GM18511 (cell line): ENCODE measurements at regions not wholly inside any gene's neighbourhood (a gene's known extent, or its start where the extent isn't known, plus 50 kb on each side); places are given as distances from the start of the nearest gene placed in this dataset.
"Not testable (repeated sequence)": the region's sequence is repeated elsewhere in the genome, so short reads cannot be mapped to it uniquely, and the experiment has no call there.

Source experiments
- ATAC-seq: cut with Tn5 transposase; IDR thresholded peaks from one replicate; pipeline ENCODE4 v1.9.1; 2021; ENCODE audit warnings: mild to moderate bottlenecking, moderate library complexity; ENCODE audit not compliant: unreplicated experiment

GRCh38 chr10:3580565-3580964 lies 204.4 kb downstream of the KLF6 start:
- ATAC-seq: no peak

GRCh38 chr10:3579845-3580244 lies 205.2 kb downstream of the KLF6 start:
- no peak for ATAC-seq

GRCh38 chr10:3578682-3579081 lies 206.3 kb downstream of the KLF6 start:
- no peak for ATAC-seq

GRCh38 chr10:3578159-3578558 lies 206.8 kb downstream of the KLF6 start:
- no peak for ATAC-seq

GRCh38 chr10:3574451-3574850 lies 210.6 kb downstream of the KLF6 start:
- ATAC-seq: no peak

- ATAC-seq: no peak
Observed at GRCh38 chr10:3573498-3573897, 211.5 kb downstream of the KLF6 start.

- no peak for ATAC-seq
Observed at GRCh38 chr10:3571310-3571825, 213.6 kb downstream of the KLF6 start.

GRCh38 chr10:3570855-3571266 lies 214.1 kb downstream of the KLF6 start:
- no peak for ATAC-seq

- no peak for ATAC-seq
Observed at GRCh38 chr10:3570131-3570729, 214.8 kb downstream of the KLF6 start.

GRCh38 chr10:3568983-3569382 lies 216.0 kb downstream of the KLF6 start:
- no peak for ATAC-seq

GRCh38 chr10:3568392-3568791 lies 216.6 kb downstream of the KLF6 start:
- no peak for ATAC-seq

- no peak for ATAC-seq
Observed at GRCh38 chr10:3567291-3567963, 217.6 kb downstream of the KLF6 start.

GRCh38 chr10:3566627-3567026 lies 218.4 kb downstream of the KLF6 start:
- ATAC-seq: no peak

- no peak for ATAC-seq
Observed at GRCh38 chr10:3564346-3565002, 220.5 kb downstream of the KLF6 start.

GRCh38 chr10:3563298-3563697 lies 221.7 kb downstream of the KLF6 start:
- ATAC-seq: no peak

- ATAC-seq: not testable (repeated sequence)
Observed at GRCh38 chr10:3560628-3561027, 224.4 kb downstream of the KLF6 start.

GRCh38 chr10:3559527-3559926 lies 225.5 kb downstream of the KLF6 start:
- ATAC-seq: no peak

GRCh38 chr10:3559011-3559410 lies 226.0 kb downstream of the KLF6 start:
- ATAC-seq: no peak

GRCh38 chr10:3556191-3557017 lies 228.6 kb downstream of the KLF6 start:
- not testable (repeated sequence) for ATAC-seq

- no peak for ATAC-seq
Observed at GRCh38 chr10:3554121-3554522, 230.9 kb downstream of the KLF6 start.

- ATAC-seq: no peak
Observed at GRCh38 chr10:3552281-3552680, 232.7 kb downstream of the KLF6 start.
